AG04450 (cell line): ENCODE measurements at regions not wholly inside any gene's neighbourhood (a gene's known extent, or its start where the extent isn't known, plus 50 kb on each side); places are given as distances from the start of the nearest gene placed in this dataset.

ENCODE experiments used
- CTCF ChIA-PET: fragments of 300-600, 350-600 bp; formaldehyde crosslinking; extraction: SDS; loops from one replicate; lab custom pipeline; 2022; ENCODE audit warnings: antibody characterized with exemption, inconsistent platforms; lab: Charles Lee
- POLR2A ChIA-PET: fragments of 350-600 bp; formaldehyde crosslinking; extraction: SDS; loops from one replicate; lab custom pipeline; 2021; ENCODE audit warnings: antibody characterized with exemption, inconsistent platforms; lab: Yijun Ruan, JAX
- DNase-seq: peaks from one replicate; pipeline ENCODE4 v3.0.0-alpha.2; 2011; ENCODE audit warnings: low read depth, low spot score
- H3K27ac ChIP-seq: one replicate; pipeline ENCODE4 v1.5.1; 2012; ENCODE audit warnings: low read depth, low read length, control low read depth
- H3K27me3 ChIP-seq: one replicate; pipeline ENCODE4 v1.6.0; 2012; ENCODE audit warnings: low read length; ENCODE audit not compliant: control insufficient read depth, insufficient read depth
- H3K4me3 ChIP-seq: 2 replicates; pipeline ENCODE4 v1.5.1; 2011; ENCODE audit warnings: mild to moderate bottlenecking, low read depth, low read length, control low read depth
- H3K9me3 ChIP-seq: 2 replicates; pipeline ENCODE4 v1.5.1; 2012; ENCODE audit warnings: low read length; ENCODE audit not compliant: control insufficient read depth, insufficient read depth
- CTCF ChIP-seq: IDR thresholded peaks from 2 replicates; pipeline ENCODE4 v1.5.1; 2011; ENCODE audit warnings: low read depth, low read length, control low read depth, inconsistent platforms

DNA sequence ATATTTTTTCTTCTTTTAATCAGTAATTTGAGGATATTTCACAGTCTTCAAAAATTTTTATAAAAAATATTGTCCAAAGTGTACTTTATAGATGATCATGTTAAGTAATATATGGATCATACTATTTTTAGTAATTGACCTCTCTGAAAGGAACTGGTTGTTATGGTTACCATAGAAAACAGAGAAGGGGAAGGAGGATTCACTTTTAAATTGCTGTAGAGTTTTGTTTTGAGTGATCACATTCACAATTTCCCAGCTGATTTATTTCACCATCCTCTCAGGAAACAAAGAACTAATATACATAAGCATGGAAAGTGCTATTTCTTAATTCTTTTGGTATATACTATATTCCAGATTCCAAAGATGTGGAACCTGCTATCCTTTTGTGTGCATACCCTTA is 56.5 kb upstream of the NREP start:
- no peak for DNase-seq
- Histone ChIP-seq H3K27ac (no peak overlapping the region), H3K4me3 (no peak overlapping the region), H3K9me3 (no peaks in the 10 kb centered on the region), H3K27me3 (no peaks in the 10 kb centered on the region)
- ChIA-PET CTCF (interaction anchor here (0.6 to 1.0 kb wide), 3 partner anchors 20 to 333 kb away, joined by 3 read pairs; no protein-coding TSS in a partner anchor), POLR2A (no interaction called here)
- no peak for TF ChIP-seq CTCF

GRCh38 chr5:111810112-111810511 is 53.1 kb upstream of the NREP start:
- TF ChIP-seq CTCF, result no peak
- ChIA-PET POLR2A (no interaction called here), CTCF (interaction anchor here (1.2 kb wide), 1 partner anchor 336 kb away, joined by 3 read pairs; no protein-coding TSS in a partner anchor)
- Histone ChIP-seq H3K9me3 (no peaks in the 10 kb centered on the region), H3K4me3 (no peak overlapping the region), H3K27me3 (no peaks in the 10 kb centered on the region), H3K27ac (no peak overlapping the region)
- no peak for DNase-seq
